Mononuclear cell (primary cell): ENCODE measurements at regions not wholly inside any gene's neighbourhood (a gene's known extent, or its start where the extent isn't known, plus 50 kb on each side); places are given as distances from the start of the nearest gene placed in this dataset.

ENCODE experiments used
- H3K27me3 ChIP-seq: 2 replicates; pipeline ENCODE4 v1.6.0; 2011; ENCODE audit warnings: low read length, control low read depth; ENCODE audit not compliant: insufficient read depth
- H3K4me1 ChIP-seq: 2 replicates; pipeline ENCODE4 v1.5.1; 2011; ENCODE audit warnings: mild to moderate bottlenecking, low read length, control low read depth; ENCODE audit not compliant: insufficient read depth
- H3K4me3 ChIP-seq: 2 replicates; pipeline ENCODE4 v1.5.1; 2011; ENCODE audit warnings: mild to moderate bottlenecking, low read length, moderate library complexity
- H3K9me3 ChIP-seq: 2 replicates; pipeline ENCODE4 v1.5.1; 2011; ENCODE audit warnings: low read depth, mild to moderate bottlenecking, control low read depth, low read length

- no peaks in the 10 kb centered on the region for H3K4me1 ChIP-seq
- H3K27me3 ChIP-seq = no peaks in the 10 kb centered on the region
- no peaks in the 10 kb centered on the region for H3K9me3 ChIP-seq
- no peak overlapping the region for H3K4me3 ChIP-seq
Measured at GRCh38 chr18:46366751-46367376, 262.7 kb downstream of the HAUS1 start.

DNA sequence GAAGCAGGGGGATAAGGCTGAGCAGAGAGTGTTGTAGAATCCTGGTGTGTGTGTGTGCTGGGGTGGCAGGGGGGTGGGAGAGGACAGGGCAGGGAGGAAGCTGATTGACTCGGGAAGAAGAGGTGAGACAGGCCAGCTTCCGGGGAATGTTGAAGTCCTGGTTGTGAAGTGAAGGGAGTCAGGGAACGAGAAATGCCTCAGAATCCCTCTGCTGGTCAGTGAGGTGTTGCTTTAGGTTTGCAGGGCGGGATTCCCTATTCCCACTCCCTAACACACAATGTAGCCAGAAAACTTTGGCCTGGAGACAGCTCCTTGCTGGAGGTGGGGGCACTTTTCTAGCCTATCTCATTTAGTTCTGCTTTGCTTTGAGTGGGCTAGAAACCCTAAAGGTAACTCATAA lies 265.1 kb downstream of the HAUS1 start:
- Histone ChIP-seq H3K9me3 (no peaks in the 10 kb centered on the region), H3K4me1 (no peaks in the 10 kb centered on the region), H3K4me3 (no peak overlapping the region), H3K27me3 (no peaks in the 10 kb centered on the region)

- Histone ChIP-seq H3K27me3 (no peaks in the 10 kb centered on the region), H3K4me3 (no peak overlapping the region), H3K4me1 (no peaks in the 10 kb centered on the region), H3K9me3 (no peaks in the 10 kb centered on the region)
Measured at GRCh38 chr18:46370898-46371297, 266.7 kb downstream of the HAUS1 start.

DNA sequence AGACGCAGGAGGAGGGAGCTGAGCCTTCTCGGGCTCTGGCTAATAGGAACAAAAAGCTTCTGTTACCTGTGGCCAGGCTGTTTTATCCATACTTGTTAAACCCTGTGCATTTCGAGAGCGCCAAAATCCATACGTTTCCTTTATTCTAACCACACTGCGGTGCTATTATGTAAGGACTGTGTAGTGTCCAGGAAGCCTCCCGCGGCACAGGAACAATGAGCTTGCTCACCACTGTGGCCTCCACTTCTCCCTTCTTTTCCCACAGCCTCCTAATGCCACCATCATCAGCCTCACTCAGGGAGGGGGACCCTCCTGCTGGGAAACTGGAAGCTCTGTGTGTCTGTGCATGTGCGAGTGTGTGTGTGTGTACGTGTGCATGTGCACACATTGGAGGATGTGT lies 268.5 kb downstream of the HAUS1 start:
- no peaks in the 10 kb centered on the region for H3K9me3 ChIP-seq
- no peaks in the 10 kb centered on the region for H3K27me3 ChIP-seq
- no peak overlapping the region for H3K4me3 ChIP-seq
- no peaks in the 10 kb centered on the region for H3K4me1 ChIP-seq

DNA sequence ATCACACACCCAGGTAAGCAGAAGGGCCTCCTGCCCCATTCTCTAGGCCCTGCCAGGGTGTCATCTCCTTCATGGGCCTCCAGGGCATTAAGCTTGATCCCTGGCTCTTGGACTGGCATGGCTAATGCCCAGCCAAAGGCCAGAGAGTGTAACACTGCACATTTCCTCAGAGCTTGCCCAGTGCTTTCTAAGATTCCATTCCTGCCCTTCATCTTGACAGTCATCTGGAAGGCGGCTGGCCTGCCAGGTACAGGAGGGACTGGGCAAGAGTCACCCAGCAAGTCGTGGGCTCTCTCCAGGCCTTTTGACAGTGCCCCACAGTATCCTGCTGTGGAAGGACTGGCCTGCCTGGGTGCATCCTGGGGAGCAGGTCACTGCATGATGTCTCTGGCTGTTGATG lies 268.9 kb downstream of the HAUS1 start:
- Histone ChIP-seq H3K27me3 (no peaks in the 10 kb centered on the region), H3K4me1 (no peaks in the 10 kb centered on the region), H3K9me3 (no peaks in the 10 kb centered on the region), H3K4me3 (no peak overlapping the region)

GRCh38 chr18:46373791-46374190 lies 269.6 kb downstream of the HAUS1 start:
- Histone ChIP-seq H3K9me3 (no peaks in the 10 kb centered on the region), H3K4me1 (no peaks in the 10 kb centered on the region), H3K27me3 (no peaks in the 10 kb centered on the region), H3K4me3 (no peak overlapping the region)

- no peaks in the 10 kb centered on the region for H3K4me1 ChIP-seq
- H3K4me3 ChIP-seq = no peak overlapping the region
- H3K27me3 ChIP-seq = no peaks in the 10 kb centered on the region
- H3K9me3 ChIP-seq = no peaks in the 10 kb centered on the region
Measured at GRCh38 chr18:46374850-46375249, 270.7 kb downstream of the HAUS1 start.

DNA sequence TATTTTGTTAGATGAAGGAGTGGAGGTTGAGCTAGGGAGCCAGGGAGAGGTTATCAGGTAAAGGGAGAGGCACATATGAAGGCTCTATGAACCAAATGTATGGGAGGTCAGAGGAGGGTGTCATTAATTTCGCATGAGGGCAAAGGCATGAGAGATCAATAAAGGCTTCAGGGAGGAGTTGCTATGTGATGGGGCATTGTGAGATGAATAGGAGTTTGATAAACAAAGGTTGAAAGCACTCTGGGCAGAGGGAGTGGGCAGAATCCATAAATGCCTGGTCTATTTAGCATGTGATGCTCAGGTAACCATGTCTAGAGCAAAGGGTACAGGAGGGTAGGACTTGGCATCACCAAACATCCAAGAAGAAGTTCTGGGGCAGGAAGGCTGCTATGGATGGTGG lies 273.4 kb downstream of the HAUS1 start:
- Histone ChIP-seq H3K27me3 (no peaks in the 10 kb centered on the region), H3K4me1 (no peaks in the 10 kb centered on the region), H3K4me3 (no peak overlapping the region), H3K9me3 (no peaks in the 10 kb centered on the region)

GRCh38 chr18:46378126-46378863 lies 274.1 kb downstream of the HAUS1 start:
- Histone ChIP-seq H3K27me3 (no peaks in the 10 kb centered on the region), H3K4me3 (no peak overlapping the region), H3K9me3 (no peaks in the 10 kb centered on the region), H3K4me1 (no peaks in the 10 kb centered on the region)

- Histone ChIP-seq H3K4me3 (no peak overlapping the region), H3K4me1 (no peaks in the 10 kb centered on the region), H3K9me3 (no peaks in the 10 kb centered on the region), H3K27me3 (no peaks in the 10 kb centered on the region)
Measured at GRCh38 chr18:46378864-46379207, 274.7 kb downstream of the HAUS1 start.

- Histone ChIP-seq H3K27me3 (no peaks in the 10 kb centered on the region), H3K4me3 (no peak overlapping the region), H3K4me1 (no peaks in the 10 kb centered on the region), H3K9me3 (no peaks in the 10 kb centered on the region)
Measured at GRCh38 chr18:46379323-46379950, 275.3 kb downstream of the HAUS1 start.

DNA sequence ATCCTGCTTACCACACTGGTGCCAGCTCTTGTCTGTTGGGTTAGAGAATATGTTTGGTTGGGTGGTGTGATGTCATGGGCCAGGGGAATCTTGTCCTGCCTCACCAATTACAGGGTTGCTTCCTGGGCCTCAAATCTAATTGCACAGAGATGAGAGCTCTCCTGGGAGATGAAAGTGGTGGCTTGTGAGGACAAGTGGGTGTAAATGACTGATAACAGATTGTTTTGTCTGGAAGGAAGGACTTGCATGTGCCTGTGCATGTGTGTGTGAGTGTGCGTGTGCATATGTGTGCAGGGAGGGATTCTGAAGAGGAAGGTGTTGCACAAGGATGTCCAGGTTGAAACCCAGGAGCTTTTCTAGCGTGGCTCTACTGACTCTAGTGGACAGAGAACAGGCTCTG lies 271.9 kb downstream of the LOXHD1 start:
- Histone ChIP-seq H3K4me1 (no peaks in the 10 kb centered on the region), H3K9me3 (no peaks in the 10 kb centered on the region), H3K27me3 (no peaks in the 10 kb centered on the region), H3K4me3 (no peak overlapping the region)

DNA sequence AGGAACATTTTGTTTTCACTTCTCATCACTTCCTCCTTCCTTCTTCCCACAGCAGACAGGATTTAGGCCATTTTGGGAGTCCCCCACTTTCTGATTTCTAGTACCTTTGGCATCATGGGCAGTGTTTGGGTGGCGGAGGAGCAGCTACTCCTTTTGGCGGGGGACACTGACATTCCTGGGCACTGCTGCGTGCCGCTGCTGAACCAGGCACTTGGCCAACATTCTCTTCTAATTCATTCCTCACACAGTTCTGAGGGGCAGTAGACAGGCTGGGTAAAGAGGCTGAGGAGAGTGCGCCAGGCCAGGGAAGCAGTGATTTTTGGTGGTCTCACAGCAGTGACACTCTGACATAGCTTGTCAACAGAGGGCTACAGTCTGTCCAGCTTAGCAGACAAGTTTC lies 270.2 kb downstream of the LOXHD1 start:
- H3K4me1 ChIP-seq = no peaks in the 10 kb centered on the region
- H3K9me3 ChIP-seq = no peaks in the 10 kb centered on the region
- H3K27me3 ChIP-seq = no peaks in the 10 kb centered on the region
- H3K4me3 ChIP-seq = no peak overlapping the region

DNA sequence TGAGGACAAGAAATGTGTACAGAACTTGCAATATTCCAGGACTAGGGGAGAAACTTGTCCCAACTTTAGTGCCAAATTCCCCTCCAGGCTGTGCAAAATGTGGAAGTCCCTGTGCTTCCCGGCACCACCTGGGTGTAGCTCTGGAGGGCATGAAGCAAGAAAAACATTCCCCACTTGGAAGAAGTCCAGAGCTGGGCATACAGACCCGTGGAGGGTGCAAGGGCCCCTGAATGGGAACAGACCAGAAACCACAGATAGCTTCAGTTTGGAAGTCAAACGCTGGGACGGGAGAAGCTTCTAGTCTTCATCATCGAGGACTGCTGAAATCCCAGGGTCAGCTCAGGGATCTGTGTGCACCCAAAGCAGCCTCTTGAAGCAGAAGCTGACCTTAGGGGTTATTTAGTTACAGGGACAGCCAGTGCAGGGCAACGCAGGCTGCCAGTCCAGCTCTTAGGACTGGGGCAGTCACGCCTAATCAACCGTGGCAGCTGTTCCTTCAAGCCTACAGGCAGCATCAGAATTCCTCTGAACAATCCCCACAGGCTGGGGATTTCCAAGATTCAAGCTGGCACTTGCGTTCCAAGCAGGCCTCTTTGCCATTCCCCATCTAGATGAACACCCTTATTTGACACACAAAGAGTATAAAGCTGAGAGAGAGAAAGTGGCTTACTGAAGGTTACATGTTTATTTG lies 269.4 kb downstream of the LOXHD1 start:
- H3K27me3 ChIP-seq = no peaks in the 10 kb centered on the region
- no peaks in the 10 kb centered on the region for H3K9me3 ChIP-seq
- no peaks in the 10 kb centered on the region for H3K4me1 ChIP-seq
- H3K4me3 ChIP-seq = no peak overlapping the region

DNA sequence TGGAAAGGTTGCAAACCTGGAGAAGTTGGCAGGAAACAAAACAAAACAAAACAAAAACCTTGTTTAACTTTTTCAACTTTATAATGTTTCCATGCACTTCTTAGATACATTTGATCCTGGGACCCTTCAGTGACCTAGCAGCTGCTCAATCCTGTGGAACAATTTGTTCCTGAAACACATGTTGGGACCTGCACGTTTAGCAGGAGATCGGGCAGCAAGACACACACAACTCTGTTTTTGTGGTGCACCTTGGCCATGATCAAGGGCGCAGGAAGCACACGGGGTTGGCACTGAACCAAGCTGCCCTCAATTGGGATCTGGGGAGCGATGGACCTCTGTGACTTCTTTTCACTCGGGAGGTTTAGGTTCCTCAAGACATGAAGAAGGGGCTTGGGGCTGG lies 268.7 kb downstream of the LOXHD1 start:
- Histone ChIP-seq H3K9me3 (no peaks in the 10 kb centered on the region), H3K27me3 (no peaks in the 10 kb centered on the region), H3K4me1 (no peaks in the 10 kb centered on the region), H3K4me3 (no peak overlapping the region)
